GM10266 (cell line): ENCODE measurements at regions not wholly inside any gene's neighbourhood (a gene's known extent, or its start where the extent isn't known, plus 50 kb on each side); places are given as distances from the start of the nearest gene placed in this dataset.

Experiments
- DNase-seq: peaks from one replicate; pipeline ENCODE4 v3.0.0; 2012; ENCODE audit errors: extremely low spot score
- TF ChIP-seq, protein P1 (sequence below): IDR thresholded peaks from 2 replicates; pipeline ENCODE4 v1.5.1; 2012; ENCODE audit warnings: mild to moderate bottlenecking, low read depth; ENCODE audit not compliant: control insufficient read depth, insufficient read depth; ENCODE audit errors: missing control alignments

DNA sequence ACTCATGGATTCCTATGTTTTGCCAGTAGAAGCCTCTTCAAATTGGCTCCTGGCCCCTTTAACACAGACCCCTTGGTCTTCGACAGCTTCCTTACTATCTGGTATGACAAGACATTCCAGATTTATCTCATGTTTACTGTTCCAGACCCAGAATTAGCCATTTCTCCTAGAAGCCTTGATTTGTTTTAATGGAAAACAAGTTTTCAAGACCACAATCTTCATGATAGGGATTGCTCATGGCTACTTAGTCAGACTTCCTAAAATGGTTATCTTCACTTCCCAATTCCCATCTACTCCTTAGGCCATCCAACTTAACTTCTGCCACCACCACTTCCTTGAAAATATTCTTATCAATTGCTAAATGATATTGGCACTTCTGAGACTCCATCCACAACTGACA lies 63.2 kb downstream of the TTC32 start:
- TF ChIP-seq, protein P1, sequence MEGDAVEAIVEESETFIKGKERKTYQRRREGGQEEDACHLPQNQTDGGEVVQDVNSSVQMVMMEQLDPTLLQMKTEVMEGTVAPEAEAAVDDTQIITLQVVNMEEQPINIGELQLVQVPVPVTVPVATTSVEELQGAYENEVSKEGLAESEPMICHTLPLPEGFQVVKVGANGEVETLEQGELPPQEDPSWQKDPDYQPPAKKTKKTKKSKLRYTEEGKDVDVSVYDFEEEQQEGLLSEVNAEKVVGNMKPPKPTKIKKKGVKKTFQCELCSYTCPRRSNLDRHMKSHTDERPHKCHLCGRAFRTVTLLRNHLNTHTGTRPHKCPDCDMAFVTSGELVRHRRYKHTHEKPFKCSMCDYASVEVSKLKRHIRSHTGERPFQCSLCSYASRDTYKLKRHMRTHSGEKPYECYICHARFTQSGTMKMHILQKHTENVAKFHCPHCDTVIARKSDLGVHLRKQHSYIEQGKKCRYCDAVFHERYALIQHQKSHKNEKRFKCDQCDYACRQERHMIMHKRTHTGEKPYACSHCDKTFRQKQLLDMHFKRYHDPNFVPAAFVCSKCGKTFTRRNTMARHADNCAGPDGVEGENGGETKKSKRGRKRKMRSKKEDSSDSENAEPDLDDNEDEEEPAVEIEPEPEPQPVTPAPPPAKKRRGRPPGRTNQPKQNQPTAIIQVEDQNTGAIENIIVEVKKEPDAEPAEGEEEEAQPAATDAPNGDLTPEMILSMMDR: no peak

DNA sequence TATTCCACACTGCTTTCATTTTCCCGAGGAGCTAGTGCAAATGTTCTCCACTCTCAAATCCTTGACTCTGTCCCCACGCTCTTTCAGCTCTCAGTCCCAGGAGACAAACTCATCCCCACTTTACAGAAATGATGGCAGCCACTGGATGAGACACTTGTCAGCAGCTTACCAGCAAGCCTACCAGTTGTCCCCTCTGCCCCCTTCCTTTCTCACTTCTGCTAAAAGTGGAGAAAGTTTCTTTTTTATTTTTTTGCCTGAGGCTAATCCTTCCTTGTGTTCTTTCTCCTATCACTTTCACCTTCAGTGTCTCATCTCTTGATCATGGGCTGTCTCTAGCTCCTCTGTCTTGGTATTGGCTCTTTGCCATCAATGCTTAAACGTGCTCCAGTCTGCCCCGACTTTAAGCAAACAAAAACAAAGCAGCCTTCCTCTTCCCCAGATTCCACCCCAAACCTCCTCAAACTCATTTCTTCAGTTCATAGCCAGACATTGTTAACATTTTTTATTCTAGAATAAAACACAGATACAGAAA lies 64.5 kb downstream of the TTC32 start:
- DNase-seq: no peak
- TF ChIP-seq, protein P1: no peak

More for the DNA sequence above, 63.2 kb downstream of the TTC32 start:
- DNase-seq: no peak

DNA sequence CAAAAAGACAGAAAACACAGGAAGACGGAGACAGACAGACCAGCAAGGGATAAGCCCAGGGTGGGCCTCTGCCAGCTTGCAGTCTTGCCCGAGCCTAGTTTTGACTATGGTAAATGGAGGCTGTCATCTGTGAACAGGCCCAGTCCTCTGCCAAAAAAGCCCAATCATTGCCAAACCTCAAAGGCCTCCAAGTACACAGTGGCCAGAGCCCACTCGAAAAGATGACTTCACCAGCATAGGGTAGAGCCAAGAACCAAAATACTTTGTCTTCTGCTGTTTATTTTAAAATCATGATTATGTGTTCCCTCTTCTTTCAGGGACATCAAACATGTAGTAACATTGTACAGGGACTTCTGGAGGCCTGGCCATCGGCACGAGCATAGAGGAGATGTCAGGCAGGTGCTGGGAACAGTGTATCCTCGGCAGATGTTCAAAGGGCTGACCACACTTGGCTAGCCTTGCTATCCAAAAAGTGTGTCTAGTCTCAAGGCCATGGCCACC lies 66.0 kb downstream of the TTC32 start:
- TF ChIP-seq, protein P1: no peak

DNA sequence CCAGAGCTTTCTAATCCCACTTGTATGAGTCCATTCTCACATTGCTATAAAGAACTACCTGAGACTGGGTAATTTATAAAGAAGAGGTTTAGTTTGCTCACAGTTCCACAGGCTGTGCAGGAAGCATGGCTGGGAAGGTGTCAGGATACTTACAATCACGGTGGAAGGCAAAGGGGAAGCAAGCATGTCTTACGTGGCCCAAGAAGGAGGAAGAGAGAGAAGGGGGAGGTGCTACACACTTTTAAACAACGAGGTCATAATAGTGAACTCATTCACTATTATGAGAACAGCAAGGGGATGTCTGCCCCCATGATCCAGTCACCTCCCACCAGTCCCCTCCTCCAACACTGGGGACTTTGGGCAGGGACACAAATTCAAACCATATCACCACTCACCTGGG lies 67.8 kb downstream of the TTC32 start:
- TF ChIP-seq, protein P1: no peak
- no peak for DNase-seq

More for the DNA sequence above, 66.0 kb downstream of the TTC32 start:
- no peak for DNase-seq

DNA sequence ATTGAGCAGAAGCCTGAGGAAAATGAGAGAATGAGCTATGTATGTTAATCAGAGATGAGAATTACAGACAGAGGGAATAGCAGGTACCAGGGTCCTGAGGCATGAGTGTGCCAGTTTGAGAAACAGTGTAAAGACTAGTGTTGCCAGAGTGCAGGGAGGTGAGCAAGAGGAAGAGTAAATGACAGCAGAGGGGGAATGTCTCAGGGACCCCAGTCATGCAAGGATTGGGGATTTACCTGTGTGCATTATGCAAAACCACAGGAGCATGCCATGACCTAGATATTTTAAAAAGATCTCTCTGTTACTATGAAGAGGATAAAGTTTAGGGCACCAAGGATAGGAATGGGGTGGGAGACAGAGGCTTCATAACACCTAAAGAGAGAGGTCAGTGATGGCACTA lies 72.1 kb downstream of the TTC32 start:
- no peak for DNase-seq
- TF ChIP-seq, protein P1: no peak

DNA sequence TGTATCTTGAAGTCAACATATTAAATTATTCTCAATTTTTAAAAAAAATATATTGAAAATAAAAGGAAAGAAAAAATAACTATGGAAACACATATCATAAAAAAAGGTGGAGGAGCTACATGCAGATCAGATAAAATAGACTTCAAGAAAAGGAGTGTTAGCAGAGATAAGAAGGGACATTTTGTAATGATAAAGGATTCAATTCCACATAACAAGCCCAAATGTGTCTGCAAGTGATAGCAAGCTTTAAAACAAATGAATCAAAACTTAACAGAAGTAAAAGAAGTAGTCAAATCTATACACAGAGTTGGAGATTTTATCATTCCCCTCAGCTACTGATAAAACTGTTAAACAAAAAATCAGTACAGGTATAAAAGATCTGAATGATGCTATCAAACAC lies 74.9 kb downstream of the TTC32 start:
- no peak for DNase-seq
- TF ChIP-seq, protein P1: no peak

DNA sequence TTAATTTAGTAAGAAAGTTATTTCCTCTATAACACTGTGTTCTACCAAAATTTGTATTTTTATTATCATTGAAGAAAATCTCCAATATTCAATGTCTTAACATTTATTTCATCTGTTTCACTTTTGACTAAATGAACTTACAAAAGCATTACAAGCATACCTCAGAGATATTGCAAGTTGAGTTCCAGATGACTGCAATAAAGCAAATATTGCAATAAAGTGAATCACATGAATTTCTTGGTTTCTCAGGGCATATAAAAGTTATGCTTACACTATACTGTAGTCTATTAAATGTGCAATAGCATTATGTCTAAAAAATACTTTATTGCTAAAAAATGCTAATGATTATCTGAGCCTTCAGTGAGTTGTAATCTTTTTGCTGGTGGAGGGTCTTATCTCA lies 78.3 kb downstream of the TTC32 start:
- no peak for DNase-seq
- TF ChIP-seq, protein P1: no peak
